Neural progenitor cell (in vitro differentiated cells): ENCODE measurements at regions not wholly inside any gene's neighbourhood (a gene's known extent, or its start where the extent isn't known, plus 50 kb on each side); places are given as distances from the start of the nearest gene placed in this dataset.

Source experiments
- EZH2 ChIP-seq: fragments of 200-600 bp; sonication (generic); IDR thresholded peaks from 2 replicates; pipeline ENCODE4 v1.6.1; 2017; ENCODE audit warnings: antibody characterized with exemption, mild to moderate bottlenecking, moderate library complexity
- EZH2phosphoT487 ChIP-seq: fragments of 200-600 bp; sonication (generic); IDR thresholded peaks from 2 replicates; pipeline ENCODE4 v1.6.1; 2017; ENCODE audit warnings: antibody characterized with exemption
- TF ChIP-seq, protein P1 (sequence below): fragments of 200-600 bp; sonication (generic); IDR thresholded peaks from 2 replicates; pipeline ENCODE4 v1.5.1; 2017; ENCODE audit warnings: antibody characterized with exemption, mild to moderate bottlenecking

DNA sequence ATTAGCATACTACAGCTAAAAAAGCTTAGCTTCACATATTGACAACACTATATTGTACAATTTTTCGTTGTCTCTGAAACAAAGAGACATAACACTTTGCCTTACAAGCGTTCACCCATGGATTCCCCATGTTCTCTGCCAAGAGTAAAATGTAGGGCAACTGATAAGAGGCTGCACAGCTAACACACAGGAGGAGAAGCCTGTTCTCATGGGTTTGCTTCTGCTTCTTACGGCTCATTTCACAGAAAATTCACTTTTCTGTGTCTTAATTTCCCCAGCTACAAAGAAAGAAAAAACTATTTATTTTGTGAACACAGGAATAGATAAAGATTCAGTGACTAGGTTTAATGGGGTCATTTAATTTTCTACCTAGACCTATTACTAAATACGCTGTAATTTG lies 182.8 kb upstream of the DLGAP1 start:
- TF ChIP-seq, protein P1, sequence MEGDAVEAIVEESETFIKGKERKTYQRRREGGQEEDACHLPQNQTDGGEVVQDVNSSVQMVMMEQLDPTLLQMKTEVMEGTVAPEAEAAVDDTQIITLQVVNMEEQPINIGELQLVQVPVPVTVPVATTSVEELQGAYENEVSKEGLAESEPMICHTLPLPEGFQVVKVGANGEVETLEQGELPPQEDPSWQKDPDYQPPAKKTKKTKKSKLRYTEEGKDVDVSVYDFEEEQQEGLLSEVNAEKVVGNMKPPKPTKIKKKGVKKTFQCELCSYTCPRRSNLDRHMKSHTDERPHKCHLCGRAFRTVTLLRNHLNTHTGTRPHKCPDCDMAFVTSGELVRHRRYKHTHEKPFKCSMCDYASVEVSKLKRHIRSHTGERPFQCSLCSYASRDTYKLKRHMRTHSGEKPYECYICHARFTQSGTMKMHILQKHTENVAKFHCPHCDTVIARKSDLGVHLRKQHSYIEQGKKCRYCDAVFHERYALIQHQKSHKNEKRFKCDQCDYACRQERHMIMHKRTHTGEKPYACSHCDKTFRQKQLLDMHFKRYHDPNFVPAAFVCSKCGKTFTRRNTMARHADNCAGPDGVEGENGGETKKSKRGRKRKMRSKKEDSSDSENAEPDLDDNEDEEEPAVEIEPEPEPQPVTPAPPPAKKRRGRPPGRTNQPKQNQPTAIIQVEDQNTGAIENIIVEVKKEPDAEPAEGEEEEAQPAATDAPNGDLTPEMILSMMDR = no peak
- no peak for TF ChIP-seq EZH2
- TF ChIP-seq EZH2phosphoT487 = no peak
